CD4-positive, alpha-beta T cell treated with Interleukin-4 for 1 hour (primary cell): ENCODE measurements at regions not wholly inside any gene's neighbourhood (a gene's known extent, or its start where the extent isn't known, plus 50 kb on each side); places are given as distances from the start of the nearest gene placed in this dataset.
A peak's percentile ranks its signal among the peaks of the same experiment; 100 is the strongest.

Experiments
- DNase-seq, 2 donors: peaks; one replicate each; pipeline ENCODE4 v3.0.0-alpha.2; 2020 to 2022

GRCh38 chrY:19134426-19134825 lies 360.9 kb upstream of the HSFY2 start:
- DNase-seq = no peak

GRCh38 chrY:19130569-19131358 lies 357.2 kb upstream of the HSFY2 start:
- no peak for DNase-seq

DNA sequence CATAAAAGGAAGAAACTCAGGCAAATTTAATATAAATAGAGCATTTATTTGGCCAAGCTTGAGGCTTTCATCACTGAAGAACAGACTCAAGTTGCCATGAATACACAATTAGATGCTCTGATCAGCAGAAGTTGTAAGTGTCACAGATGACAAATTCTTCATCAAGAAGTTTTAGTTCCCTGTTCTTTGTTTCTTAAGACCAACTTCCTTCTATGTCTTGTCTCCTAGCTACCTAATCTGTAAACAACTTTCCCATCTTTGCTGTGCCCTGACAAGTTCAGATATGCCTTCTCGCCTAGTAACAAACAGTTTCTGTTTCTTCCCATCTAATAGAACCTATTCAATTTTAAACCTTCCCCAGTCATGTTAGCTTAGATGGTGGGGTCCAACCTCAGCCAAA lies 353.4 kb upstream of the HSFY2 start:
- DNase-seq = no peak

GRCh38 chrY:19124609-19125008 lies 351.1 kb upstream of the HSFY2 start:
- DNase-seq = no peak

DNA sequence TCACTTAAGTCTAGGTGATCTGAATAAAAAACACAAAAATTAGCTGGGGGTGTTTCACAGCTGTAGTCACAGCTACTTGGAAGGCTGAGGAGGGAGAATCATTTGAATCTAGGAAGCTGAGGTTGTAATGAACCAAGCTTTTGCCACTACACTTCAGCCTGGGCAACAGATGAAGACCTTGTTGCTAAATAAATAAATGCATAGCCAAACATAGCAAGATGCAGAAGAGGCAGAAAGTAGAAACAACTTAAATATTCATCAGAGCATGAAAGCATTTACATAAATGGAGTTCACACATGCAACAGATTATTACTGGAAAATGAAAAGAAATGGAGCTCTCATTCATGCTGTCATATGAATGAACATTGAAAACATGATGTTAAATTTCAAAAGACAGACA lies 348.9 kb upstream of the HSFY2 start:
- DNase-seq = no peak

GRCh38 chrY:19098349-19098748 lies 324.8 kb upstream of the HSFY2 start:
- no peak for DNase-seq

DNA sequence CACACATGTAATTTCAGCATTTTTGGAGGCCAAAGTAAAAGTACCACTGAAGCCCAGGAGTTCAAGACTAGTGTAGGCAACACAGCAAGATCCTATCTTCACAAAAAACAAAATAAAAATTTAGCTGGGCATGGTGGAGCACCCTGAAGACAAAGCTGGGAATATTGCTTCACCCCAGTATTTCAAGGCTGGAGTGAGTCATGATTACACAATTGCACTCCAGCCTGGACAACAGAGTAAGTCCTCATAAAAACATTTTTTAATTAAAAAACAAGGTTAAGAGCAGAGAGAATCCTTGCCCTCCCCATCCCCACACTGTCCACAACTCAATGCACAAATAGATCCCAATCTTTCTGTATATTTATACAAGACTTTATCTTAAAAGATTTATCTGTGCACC lies 321.9 kb upstream of the HSFY2 start:
- DNase-seq = no peak

- no peak for DNase-seq
Observed at GRCh38 chrY:19083006-19083405, 309.5 kb upstream of the HSFY2 start.

DNA sequence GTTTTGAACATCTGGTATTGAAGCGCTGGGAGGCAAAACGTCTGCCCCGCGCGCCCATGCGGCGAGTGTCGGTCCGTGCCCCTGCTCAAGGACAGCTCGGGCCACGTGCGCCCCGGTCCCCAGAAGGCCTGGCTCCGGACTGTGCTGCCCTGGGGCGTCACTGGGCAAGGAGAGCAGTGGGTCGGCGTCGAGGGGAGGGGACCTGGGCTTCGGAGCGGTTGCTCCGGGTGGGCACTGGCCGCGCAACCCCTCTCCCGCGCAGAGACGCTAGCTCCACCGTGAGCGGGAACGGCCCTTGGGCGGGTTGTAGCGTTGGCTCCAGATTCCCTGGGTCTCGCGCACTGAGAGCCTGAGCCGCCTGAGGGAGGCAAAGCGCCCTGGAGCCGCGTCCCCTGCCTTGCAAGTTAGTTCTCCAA lies 304.2 kb upstream of the HSFY2 start:
- DNase-seq = no peak

GRCh38 chrY:19076846-19077697 lies 303.5 kb upstream of the HSFY2 start:
- peak in 1 of 2 donors; percentile 15 for DNase-seq

- peak in 1 of 2 donors; percentile 1 for DNase-seq
Observed at GRCh38 chrY:19075471-19076253, 302.1 kb upstream of the HSFY2 start.

DNA sequence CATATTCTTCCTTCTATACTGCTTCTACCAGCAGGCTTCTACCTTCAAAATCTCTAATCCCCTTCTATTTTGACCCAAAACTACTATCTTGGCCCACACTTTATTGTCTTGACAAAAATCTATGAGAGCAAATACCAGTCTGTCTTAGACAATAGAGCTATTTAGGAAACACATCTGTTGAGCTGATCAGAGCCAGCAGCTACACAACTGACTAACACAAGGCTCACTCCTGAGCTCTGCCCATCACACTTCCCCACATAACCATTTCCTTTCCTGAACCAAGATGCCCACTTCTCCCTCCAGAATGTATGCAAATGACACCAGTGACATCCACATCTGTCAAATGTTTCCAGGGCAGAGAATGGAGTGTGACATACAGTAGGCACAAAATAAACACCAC lies 293.9 kb upstream of the HSFY2 start:
- no peak for DNase-seq

DNA sequence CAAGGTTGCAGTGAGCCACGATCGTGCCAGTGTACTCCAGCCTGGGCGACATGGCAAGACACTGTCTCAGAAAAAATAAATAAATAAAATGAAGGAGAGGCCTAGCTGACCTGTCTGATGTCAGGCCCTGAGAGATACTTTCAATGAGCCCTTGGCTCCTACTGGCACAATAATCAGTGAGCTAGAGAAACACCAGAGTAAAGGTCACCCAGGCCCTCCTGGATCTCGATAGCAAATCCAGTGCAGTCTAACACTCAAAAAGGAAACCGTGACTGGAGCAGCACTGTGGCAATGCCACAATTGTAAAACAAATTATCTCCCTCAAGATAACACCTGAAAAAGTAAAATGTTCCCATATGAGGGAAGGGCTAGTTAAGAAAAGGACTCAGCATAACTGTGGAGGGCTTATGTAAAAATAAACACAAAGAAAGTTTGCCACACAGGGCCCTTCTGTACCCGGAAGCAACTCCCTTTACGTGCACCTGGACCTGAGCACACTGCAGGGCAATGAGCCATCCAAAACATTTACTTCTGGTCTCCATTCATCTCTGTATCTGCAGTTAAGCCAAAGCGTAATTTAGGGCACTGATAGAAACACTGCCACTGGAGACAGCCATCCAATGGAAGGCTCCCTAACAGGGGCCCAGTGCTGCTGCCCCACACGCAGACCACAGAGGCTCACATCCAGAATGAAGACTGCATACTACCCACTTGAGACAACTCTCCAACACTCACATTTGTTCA lies 293.1 kb upstream of the HSFY2 start:
- no peak for DNase-seq

DNA sequence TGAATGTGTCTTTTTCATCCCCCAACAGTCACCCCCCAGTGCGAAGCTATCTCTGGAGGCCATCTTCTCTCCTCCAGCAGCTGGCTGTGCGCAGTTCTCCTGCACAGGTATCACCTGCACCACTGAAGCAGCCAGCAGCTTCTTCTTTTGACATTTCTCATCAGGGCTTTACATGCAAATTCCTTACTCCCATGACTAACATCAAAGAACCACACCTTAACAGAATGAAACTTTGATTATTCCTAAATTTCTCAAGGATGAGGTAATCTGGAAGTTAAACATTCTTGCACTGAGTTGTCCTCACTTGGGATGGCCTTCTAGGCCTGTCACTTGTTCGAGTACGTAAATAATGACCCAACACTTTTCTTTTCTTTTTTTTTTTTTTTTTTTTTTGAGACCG lies 291.6 kb upstream of the HSFY2 start:
- DNase-seq = no peak

- DNase-seq = no peak
Observed at GRCh38 chrY:19059733-19060132, 286.2 kb upstream of the HSFY2 start.

DNA sequence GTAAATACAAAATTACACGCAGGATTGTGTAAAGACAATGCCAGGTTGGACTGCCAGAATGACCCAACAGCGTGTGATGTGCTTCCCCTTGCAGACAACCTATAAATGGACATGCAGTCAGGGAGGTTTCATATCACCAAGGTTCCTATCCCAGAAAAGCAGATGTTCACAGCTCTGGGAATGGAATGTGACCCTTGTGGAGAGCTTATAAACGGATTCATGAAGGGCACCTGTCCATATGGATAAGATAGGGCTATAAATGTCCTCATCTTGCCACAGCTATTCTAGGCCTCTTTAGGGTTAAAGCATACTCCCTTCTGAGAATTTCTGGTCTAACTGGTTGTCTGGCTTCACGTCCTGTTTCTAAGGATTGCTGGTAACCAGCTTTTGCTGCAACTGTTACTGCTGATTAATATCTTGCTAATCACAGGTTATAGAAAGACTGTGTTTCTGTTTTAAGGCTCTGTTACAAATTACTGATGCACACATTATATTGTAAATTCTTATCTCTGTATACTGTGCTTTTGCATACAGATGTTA lies 285.4 kb upstream of the HSFY2 start:
- DNase-seq = no peak

DNA sequence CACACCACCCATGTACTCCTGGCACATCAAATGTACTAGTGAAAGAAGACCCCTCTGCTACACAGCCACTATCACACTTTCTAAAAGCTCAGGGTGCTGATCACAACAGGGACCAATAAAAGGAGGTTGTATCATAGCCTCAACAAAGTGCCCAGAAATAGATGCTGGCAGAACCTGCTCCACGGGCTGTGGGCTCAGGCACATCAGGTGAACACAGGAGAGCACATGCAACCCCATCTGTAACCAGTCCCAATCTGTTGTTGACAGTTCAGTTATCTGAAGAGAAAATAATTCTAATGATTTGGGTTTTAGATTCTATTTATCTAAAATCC lies 282.6 kb upstream of the HSFY2 start:
- no peak for DNase-seq

DNA sequence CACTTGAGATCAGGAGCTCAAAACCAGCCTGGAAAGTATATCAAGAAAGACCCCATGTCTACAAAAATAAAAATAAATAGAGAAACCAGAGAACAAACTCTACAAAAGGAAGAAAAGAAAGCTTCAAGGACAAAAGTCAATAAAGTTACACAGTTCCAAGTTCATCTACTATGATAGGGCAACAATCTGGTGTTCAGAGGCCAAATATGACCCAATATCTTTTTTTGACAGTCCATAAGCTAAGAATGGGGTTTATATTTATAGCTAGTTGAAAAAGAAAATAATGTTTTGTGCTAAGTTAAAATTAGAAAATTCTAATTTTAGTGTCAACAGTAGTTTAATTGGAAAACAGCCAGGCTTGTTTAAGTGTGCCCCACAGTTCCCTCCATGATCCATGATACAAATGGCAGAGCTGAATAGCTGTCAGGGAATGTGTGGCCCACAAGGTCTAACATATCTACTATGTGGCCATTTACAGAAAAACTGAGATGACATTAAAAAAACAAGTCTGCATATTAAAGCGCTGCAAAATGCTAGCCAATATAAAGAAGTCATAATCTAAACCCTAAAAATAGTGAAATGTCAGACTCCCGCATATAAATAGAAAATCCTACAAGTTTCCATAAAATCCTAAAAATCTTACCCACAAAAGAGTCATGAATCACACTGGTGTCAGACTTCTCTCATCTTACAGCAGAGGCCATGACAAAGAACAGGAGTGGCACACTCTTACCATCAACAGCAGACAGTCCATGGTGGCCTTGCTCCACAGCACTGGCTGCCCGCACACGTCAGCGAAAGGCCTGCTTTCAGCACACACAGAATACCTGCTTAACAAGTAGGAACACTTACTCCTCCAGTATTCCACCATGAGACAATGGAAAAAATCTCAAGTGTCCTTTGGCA lies 281.9 kb upstream of the HSFY2 start:
- DNase-seq = no peak

GRCh38 chrY:19053806-19054205 lies 280.3 kb upstream of the HSFY2 start:
- DNase-seq = no peak

- no peak for DNase-seq
Observed at GRCh38 chrY:19051021-19051420, 277.5 kb upstream of the HSFY2 start.

- DNase-seq = no peak
Observed at GRCh38 chrY:19042984-19043442, 269.5 kb upstream of the HSFY2 start.
